ENCODE measurements at regions not wholly inside any gene's neighbourhood (a gene's known extent, or its start where the extent isn't known, plus 50 kb on each side); places are given as distances from the start of the nearest gene placed in this dataset.

- H2BK5ac ChIP-seq (ENCODE audit: low read length): no peak overlapping the region
- H3K4me3 ChIP-seq (ENCODE audit: low read length): no peak overlapping the region
- no peak overlapping the region for H2BK120ac ChIP-seq (ENCODE audit: low read depth, low read length)
- H3K56ac ChIP-seq (ENCODE audit: low read length): no peak overlapping the region
- H4K8ac ChIP-seq (ENCODE audit: low read depth, low read length): no peak overlapping the region
- no peaks in the 10 kb centered on the region for H3K79me1 ChIP-seq (ENCODE audit: low read length)
- H3K4ac ChIP-seq (ENCODE audit: low read depth, low read length): no peak overlapping the region
- WGBS (ENCODE audit: extremely low coverage, insufficient coverage, low lambda C conversion rate): no CpG with 5 or more reads among the region's 2 CpGs
- H4K5ac ChIP-seq (ENCODE audit: low read length): no peak overlapping the region
- no peak for DNase-seq
- no peaks in the 10 kb centered on the region for H3K79me2 ChIP-seq (ENCODE audit: control insufficient read depth, insufficient read depth, low read length)
- H3K36me3 ChIP-seq (ENCODE audit: control insufficient read depth, insufficient read depth, low read length): no peaks in the 10 kb centered on the region
- H3K23ac ChIP-seq (ENCODE audit: low read length): no peak overlapping the region
- H3K27ac ChIP-seq (ENCODE audit: low read depth, low read length): no peak overlapping the region
- H3K9ac ChIP-seq (ENCODE audit: low read length): no peak overlapping the region
- no peak overlapping the region for H3K4me2 ChIP-seq (ENCODE audit: low read length)
- no peaks in the 10 kb centered on the region for H3K4me1 ChIP-seq (ENCODE audit: control insufficient read depth, low read depth, low read length)
- no peak overlapping the region for H2BK15ac ChIP-seq (replicated peaks; ENCODE audit: low read depth)
- no peak overlapping the region for H2AK5ac ChIP-seq (ENCODE audit: low read length)
- no peaks in the 10 kb centered on the region for H3K27me3 ChIP-seq (ENCODE audit: insufficient read depth, low read length, poor library complexity)
- H3K18ac ChIP-seq (ENCODE audit: low read length): no peak overlapping the region
These were observed 79.5 kb upstream of the MBNL3 start for GRCh38 chrX:132568291-132568690.

GRCh38 chrX:132565273-132565672 lies 76.4 kb upstream of the MBNL3 start:
- H3K79me1 ChIP-seq (ENCODE audit: low read length): no peaks in the 10 kb centered on the region
- H3K4ac ChIP-seq (ENCODE audit: low read depth, low read length): no peak overlapping the region
- no peak overlapping the region for H3K4me3 ChIP-seq (ENCODE audit: low read length)
- no peaks in the 10 kb centered on the region for H3K27me3 ChIP-seq (ENCODE audit: insufficient read depth, low read length, poor library complexity)
- H3K18ac ChIP-seq (ENCODE audit: low read length): no peak overlapping the region
- no peak overlapping the region for H2BK5ac ChIP-seq (ENCODE audit: low read length)
- H2AK5ac ChIP-seq (ENCODE audit: low read length): no peak overlapping the region
- no peak overlapping the region for H4K8ac ChIP-seq (ENCODE audit: low read depth, low read length)
- no CpG with 5 or more reads among the region's 3 CpGs for WGBS (ENCODE audit: extremely low coverage, insufficient coverage, low lambda C conversion rate)
- H3K27ac ChIP-seq (ENCODE audit: low read depth, low read length): no peak overlapping the region
- no peak overlapping the region for H2BK15ac ChIP-seq (replicated peaks; ENCODE audit: low read depth)
- H3K23ac ChIP-seq (ENCODE audit: low read length): no peak overlapping the region
- DNase-seq: no peak
- H3K56ac ChIP-seq (ENCODE audit: low read length): no peak overlapping the region
- H3K4me1 ChIP-seq (ENCODE audit: control insufficient read depth, low read depth, low read length): no peaks in the 10 kb centered on the region
- no peak overlapping the region for H2BK120ac ChIP-seq (ENCODE audit: low read depth, low read length)
- no peaks in the 10 kb centered on the region for H3K36me3 ChIP-seq (ENCODE audit: control insufficient read depth, insufficient read depth, low read length)
- no peak overlapping the region for H3K4me2 ChIP-seq (ENCODE audit: low read length)
- no peaks in the 10 kb centered on the region for H3K79me2 ChIP-seq (ENCODE audit: control insufficient read depth, insufficient read depth, low read length)
- no peak overlapping the region for H3K9ac ChIP-seq (ENCODE audit: low read length)
- no peak overlapping the region for H4K5ac ChIP-seq (ENCODE audit: low read length)

- no peak overlapping the region for H3K56ac ChIP-seq (ENCODE audit: low read length)
- peak; percentile 2 for DNase-seq
- H3K79me1 ChIP-seq (ENCODE audit: low read length): no peaks in the 10 kb centered on the region
- no peak overlapping the region for H4K5ac ChIP-seq (ENCODE audit: low read length)
- WGBS (ENCODE audit: extremely low coverage, insufficient coverage, low lambda C conversion rate): no CpG with 5 or more reads among the region's 2 CpGs
- H3K4me1 ChIP-seq (ENCODE audit: control insufficient read depth, low read depth, low read length): no peaks in the 10 kb centered on the region
- no peaks in the 10 kb centered on the region for H3K79me2 ChIP-seq (ENCODE audit: control insufficient read depth, insufficient read depth, low read length)
- H3K18ac ChIP-seq (ENCODE audit: low read length): no peak overlapping the region
- H4K8ac ChIP-seq (ENCODE audit: low read depth, low read length): no peak overlapping the region
- no peak overlapping the region for H3K9ac ChIP-seq (ENCODE audit: low read length)
- no peak overlapping the region for H2AK5ac ChIP-seq (ENCODE audit: low read length)
- no peak overlapping the region for H2BK5ac ChIP-seq (ENCODE audit: low read length)
- no peaks in the 10 kb centered on the region for H3K27me3 ChIP-seq (ENCODE audit: insufficient read depth, low read length, poor library complexity)
- H3K4me2 ChIP-seq (ENCODE audit: low read length): no peak overlapping the region
- H2BK15ac ChIP-seq (replicated peaks; ENCODE audit: low read depth): no peak overlapping the region
- no peaks in the 10 kb centered on the region for H3K36me3 ChIP-seq (ENCODE audit: control insufficient read depth, insufficient read depth, low read length)
- no peak overlapping the region for H3K4me3 ChIP-seq (ENCODE audit: low read length)
- no peak overlapping the region for H3K23ac ChIP-seq (ENCODE audit: low read length)
- no peak overlapping the region for H2BK120ac ChIP-seq (ENCODE audit: low read depth, low read length)
- H3K4ac ChIP-seq (ENCODE audit: low read depth, low read length): no peak overlapping the region
- no peak overlapping the region for H3K27ac ChIP-seq (ENCODE audit: low read depth, low read length)
These were observed 75.1 kb upstream of the MBNL3 start for GRCh38 chrX:132563976-132564375.

GRCh38 chrX:132561974-132562373 lies 73.1 kb upstream of the MBNL3 start:
- no peak overlapping the region for H3K56ac ChIP-seq (ENCODE audit: low read length)
- H3K4me1 ChIP-seq (ENCODE audit: control insufficient read depth, low read depth, low read length): no peaks in the 10 kb centered on the region
- H2BK15ac ChIP-seq (replicated peaks; ENCODE audit: low read depth): no peak overlapping the region
- H2AK5ac ChIP-seq (ENCODE audit: low read length): no peak overlapping the region
- DNase-seq: no peak
- H3K4ac ChIP-seq (ENCODE audit: low read depth, low read length): no peak overlapping the region
- no peaks in the 10 kb centered on the region for H3K79me2 ChIP-seq (ENCODE audit: control insufficient read depth, insufficient read depth, low read length)
- H3K23ac ChIP-seq (ENCODE audit: low read length): no peak overlapping the region
- no peak overlapping the region for H3K27ac ChIP-seq (ENCODE audit: low read depth, low read length)
- no peak overlapping the region for H3K4me2 ChIP-seq (ENCODE audit: low read length)
- H4K5ac ChIP-seq (ENCODE audit: low read length): no peak overlapping the region
- WGBS (ENCODE audit: extremely low coverage, insufficient coverage, low lambda C conversion rate): no CpG with 5 or more reads among the region's 1 CpG
- H3K4me3 ChIP-seq (ENCODE audit: low read length): no peak overlapping the region
- no peaks in the 10 kb centered on the region for H3K36me3 ChIP-seq (ENCODE audit: control insufficient read depth, insufficient read depth, low read length)
- no peak overlapping the region for H3K9ac ChIP-seq (ENCODE audit: low read length)
- no peaks in the 10 kb centered on the region for H3K27me3 ChIP-seq (ENCODE audit: insufficient read depth, low read length, poor library complexity)
- H3K79me1 ChIP-seq (ENCODE audit: low read length): no peaks in the 10 kb centered on the region
- no peak overlapping the region for H4K8ac ChIP-seq (ENCODE audit: low read depth, low read length)
- no peak overlapping the region for H2BK120ac ChIP-seq (ENCODE audit: low read depth, low read length)
- no peak overlapping the region for H2BK5ac ChIP-seq (ENCODE audit: low read length)
- no peak overlapping the region for H3K18ac ChIP-seq (ENCODE audit: low read length)

- Histone ChIP-seq H3K23ac (ENCODE audit: low read length) (no peak overlapping the region), H3K4ac (ENCODE audit: low read depth, low read length) (no peak overlapping the region), H2BK15ac (replicated peaks; ENCODE audit: low read depth) (no peak overlapping the region), H3K9ac (ENCODE audit: low read length) (no peak overlapping the region), H3K27ac (ENCODE audit: low read depth, low read length) (no peak overlapping the region), H3K4me1 (ENCODE audit: control insufficient read depth, low read depth, low read length) (no peaks in the 10 kb centered on the region), H3K56ac (ENCODE audit: low read length) (no peak overlapping the region), H3K36me3 (ENCODE audit: control insufficient read depth, insufficient read depth, low read length) (no peaks in the 10 kb centered on the region), H2AK5ac (ENCODE audit: low read length) (no peak overlapping the region), H3K27me3 (ENCODE audit: insufficient read depth, low read length, poor library complexity) (no peaks in the 10 kb centered on the region), H2BK5ac (ENCODE audit: low read length) (no peak overlapping the region), H4K8ac (ENCODE audit: low read depth, low read length) (no peak overlapping the region), H3K4me3 (ENCODE audit: low read length) (no peak overlapping the region), H3K79me2 (ENCODE audit: control insufficient read depth, insufficient read depth, low read length) (no peaks in the 10 kb centered on the region), H4K5ac (ENCODE audit: low read length) (no peak overlapping the region), H2BK120ac (ENCODE audit: low read depth, low read length) (no peak overlapping the region), H3K79me1 (ENCODE audit: low read length) (no peaks in the 10 kb centered on the region), H3K4me2 (ENCODE audit: low read length) (no peak overlapping the region), H3K18ac (ENCODE audit: low read length) (no peak overlapping the region)
- 100% methylated on average over 1 of the region's 4 CpGs for WGBS (ENCODE audit: extremely low coverage, insufficient coverage, low lambda C conversion rate)
- DNase-seq: no peak
These were observed 72.6 kb upstream of the MBNL3 start for GRCh38 chrX:132561483-132561882.

GRCh38 chrX:132559101-132559500 lies 70.3 kb upstream of the MBNL3 start:
- H2BK120ac ChIP-seq (ENCODE audit: low read depth, low read length): no peak overlapping the region
- no peak overlapping the region for H3K4ac ChIP-seq (ENCODE audit: low read depth, low read length)
- WGBS (ENCODE audit: extremely low coverage, insufficient coverage, low lambda C conversion rate): no CpG with 5 or more reads among the region's 2 CpGs
- DNase-seq: no peak
- no peaks in the 10 kb centered on the region for H3K27me3 ChIP-seq (ENCODE audit: insufficient read depth, low read length, poor library complexity)
- no peaks in the 10 kb centered on the region for H3K36me3 ChIP-seq (ENCODE audit: control insufficient read depth, insufficient read depth, low read length)
- H2BK15ac ChIP-seq (replicated peaks; ENCODE audit: low read depth): no peak overlapping the region
- no peak overlapping the region for H4K5ac ChIP-seq (ENCODE audit: low read length)
- H3K18ac ChIP-seq (ENCODE audit: low read length): no peak overlapping the region
- H3K79me2 ChIP-seq (ENCODE audit: control insufficient read depth, insufficient read depth, low read length): no peaks in the 10 kb centered on the region
- no peak overlapping the region for H2AK5ac ChIP-seq (ENCODE audit: low read length)
- no peak overlapping the region for H3K56ac ChIP-seq (ENCODE audit: low read length)
- H2BK5ac ChIP-seq (ENCODE audit: low read length): no peak overlapping the region
- no peak overlapping the region for H3K4me3 ChIP-seq (ENCODE audit: low read length)
- H3K27ac ChIP-seq (ENCODE audit: low read depth, low read length): no peak overlapping the region
- H3K4me2 ChIP-seq (ENCODE audit: low read length): no peak overlapping the region
- H3K4me1 ChIP-seq (ENCODE audit: control insufficient read depth, low read depth, low read length): no peaks in the 10 kb centered on the region
- no peak overlapping the region for H3K23ac ChIP-seq (ENCODE audit: low read length)
- H3K79me1 ChIP-seq (ENCODE audit: low read length): no peaks in the 10 kb centered on the region
- no peak overlapping the region for H3K9ac ChIP-seq (ENCODE audit: low read length)
- H4K8ac ChIP-seq (ENCODE audit: low read depth, low read length): no peak overlapping the region

All from mesendoderm (in vitro differentiated cells).